NB4 (cell line): ENCODE measurements at regions not wholly inside any gene's neighbourhood (a gene's known extent, or its start where the extent isn't known, plus 50 kb on each side); places are given as distances from the start of the nearest gene placed in this dataset.
"Not testable (repeated sequence)": the region's sequence is repeated elsewhere in the genome, so short reads cannot be mapped to it uniquely, and the experiment has no call there.

ENCODE experiments used
- DNase-seq: peaks from one replicate; pipeline ENCODE4 v3.0.0; 2010; ENCODE audit warnings: low read depth
- H3K4me3 ChIP-seq: one replicate; pipeline ENCODE4 v1.5.1; 2011; ENCODE audit warnings: mild to moderate bottlenecking, low read depth, low read length, moderate library complexity
- MYC ChIP-seq: IDR thresholded peaks from 2 replicates; pipeline ENCODE4 v1.6.1; 2011; ENCODE audit warnings: low read depth, low read length
- POLR2A ChIP-seq: IDR thresholded peaks from 2 replicates; pipeline ENCODE4 v1.6.1; 2011; ENCODE audit warnings: mild to moderate bottlenecking; ENCODE audit not compliant: insufficient read length; ENCODE audit errors: extremely low read depth
- TF ChIP-seq, protein P1 (sequence below): IDR thresholded peaks from 2 replicates; pipeline ENCODE4 v1.6.1; 2011; ENCODE audit warnings: low read depth, low read length
- TF ChIP-seq, protein P2 (sequence below): IDR thresholded peaks from one replicate; pipeline ENCODE4 v1.5.1; 2012; ENCODE audit warnings: low read depth, low read length

GRCh38 chr20:29427201-29428060 lies 1830.0 kb upstream of the DEFB115 start:
- H3K4me3 ChIP-seq = no peak overlapping the region
- DNase-seq = no peak
- TF ChIP-seq, protein P1, sequence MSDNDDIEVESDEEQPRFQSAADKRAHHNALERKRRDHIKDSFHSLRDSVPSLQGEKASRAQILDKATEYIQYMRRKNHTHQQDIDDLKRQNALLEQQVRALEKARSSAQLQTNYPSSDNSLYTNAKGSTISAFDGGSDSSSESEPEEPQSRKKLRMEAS = no peak
- no peak for TF ChIP-seq MYC
- no peak for TF ChIP-seq POLR2A

DNA sequence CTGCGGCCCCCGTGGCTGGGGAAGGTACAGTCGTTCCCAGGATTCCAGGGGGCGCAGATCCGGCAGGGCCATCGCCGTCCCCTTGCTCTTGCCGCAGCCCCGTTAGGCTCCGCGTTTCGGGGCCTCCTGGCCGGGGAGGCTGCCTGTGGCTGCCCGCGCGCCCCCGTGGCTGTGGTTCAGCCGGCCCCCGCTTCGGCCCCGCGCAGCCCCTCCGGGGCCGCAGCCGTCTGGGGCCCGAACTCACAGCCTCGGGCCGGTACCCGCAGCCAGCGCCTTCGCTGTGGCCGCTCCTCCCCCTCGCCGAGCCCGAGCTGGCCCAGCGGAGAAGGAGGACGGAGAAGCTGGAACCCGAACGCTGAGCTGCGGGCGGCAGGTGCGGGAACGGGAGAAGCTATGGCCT lies 1826.9 kb upstream of the DEFB115 start:
- DNase-seq = no peak
- H3K4me3 ChIP-seq = no peak overlapping the region
- TF ChIP-seq POLR2A = no peak
- TF ChIP-seq, protein P1 = no peak
- TF ChIP-seq, protein P2, sequence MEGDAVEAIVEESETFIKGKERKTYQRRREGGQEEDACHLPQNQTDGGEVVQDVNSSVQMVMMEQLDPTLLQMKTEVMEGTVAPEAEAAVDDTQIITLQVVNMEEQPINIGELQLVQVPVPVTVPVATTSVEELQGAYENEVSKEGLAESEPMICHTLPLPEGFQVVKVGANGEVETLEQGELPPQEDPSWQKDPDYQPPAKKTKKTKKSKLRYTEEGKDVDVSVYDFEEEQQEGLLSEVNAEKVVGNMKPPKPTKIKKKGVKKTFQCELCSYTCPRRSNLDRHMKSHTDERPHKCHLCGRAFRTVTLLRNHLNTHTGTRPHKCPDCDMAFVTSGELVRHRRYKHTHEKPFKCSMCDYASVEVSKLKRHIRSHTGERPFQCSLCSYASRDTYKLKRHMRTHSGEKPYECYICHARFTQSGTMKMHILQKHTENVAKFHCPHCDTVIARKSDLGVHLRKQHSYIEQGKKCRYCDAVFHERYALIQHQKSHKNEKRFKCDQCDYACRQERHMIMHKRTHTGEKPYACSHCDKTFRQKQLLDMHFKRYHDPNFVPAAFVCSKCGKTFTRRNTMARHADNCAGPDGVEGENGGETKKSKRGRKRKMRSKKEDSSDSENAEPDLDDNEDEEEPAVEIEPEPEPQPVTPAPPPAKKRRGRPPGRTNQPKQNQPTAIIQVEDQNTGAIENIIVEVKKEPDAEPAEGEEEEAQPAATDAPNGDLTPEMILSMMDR = no peak

- not testable (repeated sequence) for H3K4me3 ChIP-seq, DNase-seq
Observed at GRCh38 chr20:29440721-29441120, 1816.7 kb upstream of the DEFB115 start.

GRCh38 chr20:29443206-29443781 lies 1814.2 kb upstream of the DEFB115 start:
- DNase-seq = peak; percentile 47

GRCh38 chr20:29443819-29444218 lies 1813.6 kb upstream of the DEFB115 start:
- no peak overlapping the region for H3K4me3 ChIP-seq

More at GRCh38 chr20:29443206-29443781, 1814.2 kb upstream of the DEFB115 start:
- TF ChIP-seq, protein P2 = peak; percentile 28
- not testable (repeated sequence) for H3K4me3 ChIP-seq

DNA sequence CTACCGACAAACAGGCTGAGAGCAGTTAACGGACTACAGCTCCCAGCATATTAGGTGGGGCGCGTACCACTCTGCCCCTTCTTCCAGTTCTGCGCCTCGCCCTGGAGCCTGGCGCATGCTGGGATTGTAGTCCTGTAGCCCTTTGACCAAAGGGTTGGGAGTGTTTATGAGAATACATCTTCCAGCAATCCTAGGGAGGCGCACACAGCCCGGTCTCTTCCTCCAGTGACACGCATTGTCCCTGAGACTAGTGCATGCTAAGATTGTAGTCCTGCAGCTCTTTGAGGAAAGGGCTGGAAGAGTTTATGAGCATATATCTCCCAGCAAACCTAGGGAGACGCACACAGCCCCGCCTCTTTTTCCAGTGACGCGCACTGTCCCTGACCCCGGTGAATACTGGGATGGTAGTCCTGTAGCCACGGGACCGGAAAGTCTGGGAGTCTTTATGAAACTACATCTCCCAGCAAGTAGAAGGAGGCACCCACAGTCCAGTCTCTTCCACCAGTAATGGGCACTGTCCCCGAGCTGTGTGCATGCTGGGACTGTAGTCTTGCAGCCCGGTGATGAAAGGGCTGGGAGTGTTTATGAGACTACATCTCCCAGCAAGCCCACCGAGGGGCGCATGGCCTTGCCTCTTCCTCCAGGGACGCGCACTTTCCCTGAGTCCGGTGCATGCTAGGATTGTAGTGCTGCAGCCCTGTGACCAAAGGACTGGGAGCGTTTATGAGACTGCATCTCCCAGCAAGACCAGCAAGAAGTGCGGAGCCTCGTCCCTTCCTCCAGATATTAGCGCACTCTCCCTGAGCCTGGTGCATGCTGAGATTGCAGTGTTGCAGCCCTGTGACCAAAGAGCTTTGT lies 1812.2 kb upstream of the DEFB115 start:
- not testable (repeated sequence) for H3K4me3 ChIP-seq
- peak; percentile 65 for DNase-seq

More at GRCh38 chr20:29443819-29444218, 1813.6 kb upstream of the DEFB115 start:
- DNase-seq = no peak
- TF ChIP-seq POLR2A = no peak
- no peak for TF ChIP-seq MYC
- TF ChIP-seq, protein P1 = no peak

DNA sequence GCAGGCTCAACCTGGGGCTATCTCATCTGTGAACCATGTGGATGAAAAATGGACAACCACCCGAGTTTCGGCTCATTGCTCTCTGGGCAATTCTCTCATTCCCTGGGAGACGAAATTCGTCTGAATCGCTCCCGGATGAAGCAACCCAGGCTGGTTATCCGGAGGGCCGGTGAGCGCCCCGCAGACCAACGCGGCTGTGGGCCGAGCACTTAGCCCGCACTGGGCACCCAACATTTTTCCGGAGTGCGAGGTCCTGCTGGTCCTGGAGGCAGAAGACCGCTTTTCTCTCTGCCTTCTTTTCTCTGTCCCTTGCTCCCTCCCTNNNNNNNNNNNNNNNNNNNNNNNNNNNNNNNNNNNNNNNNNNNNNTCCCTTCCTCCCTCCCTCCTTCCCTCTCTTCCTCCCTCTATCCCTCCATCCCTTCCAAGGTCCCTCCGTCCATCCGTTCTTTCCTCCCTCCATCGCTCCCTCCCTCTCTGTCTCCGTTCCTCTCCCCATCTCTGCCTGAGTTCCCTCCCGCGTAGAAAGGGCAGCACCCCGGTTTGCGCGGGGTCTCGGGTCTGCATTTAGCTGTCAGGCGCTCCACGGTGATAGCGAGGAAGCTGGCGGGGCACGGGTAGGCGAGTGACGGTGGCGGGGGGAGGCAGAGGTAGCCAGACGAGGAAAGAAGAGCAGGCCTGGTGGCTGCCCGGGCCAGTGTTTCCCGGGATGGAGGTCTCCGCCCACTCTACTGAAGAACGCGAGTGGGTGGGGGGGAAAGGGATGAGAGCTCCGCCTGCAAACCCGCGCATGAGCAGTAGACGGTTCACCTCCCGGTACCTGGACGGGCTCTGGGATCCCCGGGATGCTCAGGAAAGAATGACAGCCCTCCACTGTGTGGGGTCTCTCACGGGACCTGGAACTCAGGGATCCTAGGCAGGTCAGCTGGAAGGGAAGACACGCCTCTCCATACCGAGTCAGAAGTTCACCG lies 1809.7 kb upstream of the DEFB115 start:
- DNase-seq, H3K4me3 ChIP-seq: not testable (repeated sequence)

DNA sequence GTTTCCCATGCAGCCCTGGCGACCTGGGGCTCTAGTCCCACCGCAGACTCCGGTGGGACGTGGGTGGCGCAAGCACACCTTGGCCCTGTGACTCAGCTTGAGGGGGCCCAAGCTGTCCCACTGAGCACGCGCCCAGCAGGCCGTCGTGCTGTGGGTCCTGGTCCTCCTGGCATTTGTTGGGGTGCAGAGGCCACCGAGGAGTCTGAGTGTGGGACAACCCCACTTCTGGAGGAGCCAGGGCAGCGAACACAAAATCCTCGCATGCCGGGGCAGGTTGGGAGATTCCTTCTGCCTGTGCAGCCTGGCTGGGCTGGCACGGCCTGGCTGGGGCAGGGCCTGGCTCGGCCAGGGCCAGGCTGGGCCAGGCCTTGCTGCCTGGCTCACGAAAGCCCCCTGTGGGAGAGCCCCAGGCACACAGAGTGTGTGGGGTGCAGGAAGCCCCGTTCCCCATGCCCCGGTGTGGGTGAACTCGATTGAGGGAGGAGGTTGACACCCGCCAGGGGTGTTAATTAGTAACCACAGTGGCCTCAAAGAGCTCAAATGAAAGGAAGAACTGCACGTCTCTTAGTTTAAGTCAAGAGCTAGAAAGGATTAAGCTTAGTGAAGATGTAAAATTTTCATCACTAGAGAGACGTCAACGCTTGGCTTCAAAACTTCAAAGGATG lies 1808.5 kb upstream of the DEFB115 start:
- TF ChIP-seq POLR2A = no peak
- no peak for DNase-seq
- no peak overlapping the region for H3K4me3 ChIP-seq
